GM10266 (cell line): ENCODE measurements at regions not wholly inside any gene's neighbourhood (a gene's known extent, or its start where the extent isn't known, plus 50 kb on each side); places are given as distances from the start of the nearest gene placed in this dataset.

Experiments
- DNase-seq: peaks from one replicate; pipeline ENCODE4 v3.0.0; 2012; ENCODE audit errors: extremely low spot score
- CTCF ChIP-seq: IDR thresholded peaks from 2 replicates; pipeline ENCODE4 v1.5.1; 2012; ENCODE audit warnings: mild to moderate bottlenecking, low read depth; ENCODE audit not compliant: control insufficient read depth, insufficient read depth; ENCODE audit errors: missing control alignments

- no peak for DNase-seq
- no peak for TF ChIP-seq CTCF
These were observed 293.6 kb downstream of the HLX start for GRCh38 chr1:221172841-221173240.

- TF ChIP-seq CTCF: no peak
- no peak for DNase-seq
These were observed 295.2 kb downstream of the HLX start for GRCh38 chr1:221174330-221174993.

GRCh38 chr1:221175249-221175648, 296.0 kb downstream of the HLX start:
- TF ChIP-seq CTCF: no peak
- DNase-seq: no peak

- DNase-seq: no peak
- no peak for TF ChIP-seq CTCF
These were observed 301.6 kb downstream of the HLX start for GRCh38 chr1:221180704-221181368.

GRCh38 chr1:221182791-221183533, 303.7 kb downstream of the HLX start:
- TF ChIP-seq CTCF: no peak
- no peak for DNase-seq

- no peak for TF ChIP-seq CTCF
- DNase-seq: no peak
These were observed 305.0 kb downstream of the HLX start for GRCh38 chr1:221184131-221184794.
